ENCODE measurements at regions not wholly inside any gene's neighbourhood (a gene's known extent, or its start where the extent isn't known, plus 50 kb on each side); places are given as distances from the start of the nearest gene placed in this dataset.

DNA sequence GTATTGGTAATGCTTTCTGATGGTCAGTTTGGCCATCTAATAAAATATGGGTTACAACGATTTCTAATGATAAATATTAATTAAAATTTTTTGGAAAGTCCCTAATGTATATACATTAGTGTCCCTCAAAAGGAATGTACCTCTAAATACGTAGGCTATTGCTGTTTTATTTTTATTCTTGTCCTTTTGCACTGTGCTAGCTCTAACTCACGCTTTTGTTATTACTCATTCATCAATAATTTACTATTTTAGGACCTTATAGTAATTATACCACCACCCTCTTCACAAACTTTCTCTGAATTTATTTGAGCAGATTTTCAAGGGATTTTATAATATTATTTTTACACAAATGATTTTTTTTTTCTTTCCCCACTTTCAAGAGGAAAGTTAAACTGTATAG lies 795.9 kb upstream of the PCDH9 start:
- ATAC-seq: no peak
- no peak for TF ChIP-seq ZFP30 (CRISPR knock-in tag; IDR thresholded peaks at IDR 0.05)
- no peak for TF ChIP-seq ZFP3 (CRISPR knock-in tag; IDR thresholded peaks at IDR 0.05)
- TF ChIP-seq, protein P1, sequence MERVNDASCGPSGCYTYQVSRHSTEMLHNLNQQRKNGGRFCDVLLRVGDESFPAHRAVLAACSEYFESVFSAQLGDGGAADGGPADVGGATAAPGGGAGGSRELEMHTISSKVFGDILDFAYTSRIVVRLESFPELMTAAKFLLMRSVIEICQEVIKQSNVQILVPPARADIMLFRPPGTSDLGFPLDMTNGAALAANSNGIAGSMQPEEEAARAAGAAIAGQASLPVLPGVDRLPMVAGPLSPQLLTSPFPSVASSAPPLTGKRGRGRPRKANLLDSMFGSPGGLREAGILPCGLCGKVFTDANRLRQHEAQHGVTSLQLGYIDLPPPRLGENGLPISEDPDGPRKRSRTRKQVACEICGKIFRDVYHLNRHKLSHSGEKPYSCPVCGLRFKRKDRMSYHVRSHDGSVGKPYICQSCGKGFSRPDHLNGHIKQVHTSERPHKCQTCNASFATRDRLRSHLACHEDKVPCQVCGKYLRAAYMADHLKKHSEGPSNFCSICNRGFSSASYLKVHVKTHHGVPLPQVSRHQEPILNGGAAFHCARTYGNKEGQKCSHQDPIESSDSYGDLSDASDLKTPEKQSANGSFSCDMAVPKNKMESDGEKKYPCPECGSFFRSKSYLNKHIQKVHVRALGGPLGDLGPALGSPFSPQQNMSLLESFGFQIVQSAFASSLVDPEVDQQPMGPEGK (CRISPR knock-in tag; IDR thresholded peaks at IDR 0.05; ENCODE audit: borderline replicate concordance): no peak
- TF ChIP-seq ISL1 (CRISPR knock-in tag; IDR thresholded peaks at IDR 0.05): no peak
- TF ChIP-seq TOX (CRISPR knock-in tag; IDR thresholded peaks at IDR 0.05; ENCODE audit: borderline replicate concordance): no peak
- TF ChIP-seq ZNF70 (CRISPR knock-in tag; IDR thresholded peaks at IDR 0.05): no peak
- no peak for TF ChIP-seq PPARA (CRISPR knock-in tag; IDR thresholded peaks at IDR 0.05; ENCODE audit: borderline replicate concordance)
- TF ChIP-seq TCF4 (CRISPR knock-in tag; IDR thresholded peaks at IDR 0.05; ENCODE audit: borderline replicate concordance): no peak
- TF ChIP-seq, protein P2, sequence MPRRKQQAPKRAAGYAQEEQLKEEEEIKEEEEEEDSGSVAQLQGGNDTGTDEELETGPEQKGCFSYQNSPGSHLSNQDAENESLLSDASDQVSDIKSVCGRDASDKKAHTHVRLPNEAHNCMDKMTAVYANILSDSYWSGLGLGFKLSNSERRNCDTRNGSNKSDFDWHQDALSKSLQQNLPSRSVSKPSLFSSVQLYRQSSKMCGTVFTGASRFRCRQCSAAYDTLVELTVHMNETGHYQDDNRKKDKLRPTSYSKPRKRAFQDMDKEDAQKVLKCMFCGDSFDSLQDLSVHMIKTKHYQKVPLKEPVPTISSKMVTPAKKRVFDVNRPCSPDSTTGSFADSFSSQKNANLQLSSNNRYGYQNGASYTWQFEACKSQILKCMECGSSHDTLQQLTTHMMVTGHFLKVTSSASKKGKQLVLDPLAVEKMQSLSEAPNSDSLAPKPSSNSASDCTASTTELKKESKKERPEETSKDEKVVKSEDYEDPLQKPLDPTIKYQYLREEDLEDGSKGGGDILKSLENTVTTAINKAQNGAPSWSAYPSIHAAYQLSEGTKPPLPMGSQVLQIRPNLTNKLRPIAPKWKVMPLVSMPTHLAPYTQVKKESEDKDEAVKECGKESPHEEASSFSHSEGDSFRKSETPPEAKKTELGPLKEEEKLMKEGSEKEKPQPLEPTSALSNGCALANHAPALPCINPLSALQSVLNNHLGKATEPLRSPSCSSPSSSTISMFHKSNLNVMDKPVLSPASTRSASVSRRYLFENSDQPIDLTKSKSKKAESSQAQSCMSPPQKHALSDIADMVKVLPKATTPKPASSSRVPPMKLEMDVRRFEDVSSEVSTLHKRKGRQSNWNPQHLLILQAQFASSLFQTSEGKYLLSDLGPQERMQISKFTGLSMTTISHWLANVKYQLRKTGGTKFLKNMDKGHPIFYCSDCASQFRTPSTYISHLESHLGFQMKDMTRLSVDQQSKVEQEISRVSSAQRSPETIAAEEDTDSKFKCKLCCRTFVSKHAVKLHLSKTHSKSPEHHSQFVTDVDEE (CRISPR knock-in tag; IDR thresholded peaks at IDR 0.05): no peak
- no peak for TF ChIP-seq SNAI2 (CRISPR knock-in tag; IDR thresholded peaks at IDR 0.05)
- no peak for TF ChIP-seq ZNF8 (CRISPR knock-in tag; IDR thresholded peaks at IDR 0.05)
- no peak for TF ChIP-seq ARNTL (CRISPR knock-in tag; IDR thresholded peaks at IDR 0.05; ENCODE audit: borderline replicate concordance, low read depth)
- no peak for TF ChIP-seq ESRRG (CRISPR knock-in tag; IDR thresholded peaks at IDR 0.05)

DNA sequence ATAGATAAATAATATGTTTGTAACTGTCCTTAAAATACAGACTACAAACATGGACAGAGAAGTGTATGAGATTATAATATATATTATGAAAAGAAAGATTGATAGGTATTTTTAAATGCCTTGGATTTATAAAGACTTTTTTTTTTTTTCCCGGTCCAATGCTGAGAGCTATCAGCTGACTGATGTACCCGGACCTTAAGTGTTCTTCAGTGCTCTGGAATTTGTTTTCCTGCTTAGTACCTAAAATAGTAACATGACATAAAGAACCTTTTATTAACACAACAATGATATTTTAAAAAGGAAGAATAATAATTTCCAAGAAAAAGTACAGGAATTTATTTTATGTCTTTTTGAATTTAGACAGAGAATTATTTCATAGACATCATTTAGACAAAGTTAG lies 795.5 kb upstream of the PCDH9 start:
- no peak for ATAC-seq

More for the DNA sequence above, 795.5 kb upstream of the PCDH9 start:
- no peak for TF ChIP-seq ISL1 (CRISPR knock-in tag; IDR thresholded peaks at IDR 0.05)
- TF ChIP-seq, protein P3, sequence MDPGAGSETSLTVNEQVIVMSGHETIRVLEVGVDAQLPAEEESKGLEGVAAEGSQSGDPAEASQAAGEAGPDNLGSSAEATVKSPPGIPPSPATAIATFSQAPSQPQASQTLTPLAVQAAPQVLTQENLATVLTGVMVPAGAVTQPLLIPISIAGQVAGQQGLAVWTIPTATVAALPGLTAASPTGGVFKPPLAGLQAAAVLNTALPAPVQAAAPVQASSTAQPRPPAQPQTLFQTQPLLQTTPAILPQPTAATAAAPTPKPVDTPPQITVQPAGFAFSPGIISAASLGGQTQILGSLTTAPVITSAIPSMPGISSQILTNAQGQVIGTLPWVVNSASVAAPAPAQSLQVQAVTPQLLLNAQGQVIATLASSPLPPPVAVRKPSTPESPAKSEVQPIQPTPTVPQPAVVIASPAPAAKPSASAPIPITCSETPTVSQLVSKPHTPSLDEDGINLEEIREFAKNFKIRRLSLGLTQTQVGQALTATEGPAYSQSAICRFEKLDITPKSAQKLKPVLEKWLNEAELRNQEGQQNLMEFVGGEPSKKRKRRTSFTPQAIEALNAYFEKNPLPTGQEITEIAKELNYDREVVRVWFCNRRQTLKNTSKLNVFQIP (CRISPR knock-in tag; IDR thresholded peaks at IDR 0.05; ENCODE audit: borderline replicate concordance, low read depth): no peak
- no peak for TF ChIP-seq ZNF565 (CRISPR knock-in tag; conservative IDR thresholded peaks at IDR 0.05; ENCODE audit: low read depth)
- no peak for TF ChIP-seq GLIS3 (CRISPR knock-in tag; IDR thresholded peaks at IDR 0.05)
- TF ChIP-seq BACH2 (CRISPR knock-in tag; IDR thresholded peaks at IDR 0.05; ENCODE audit: borderline replicate concordance): no peak
- TF ChIP-seq, protein P4, sequence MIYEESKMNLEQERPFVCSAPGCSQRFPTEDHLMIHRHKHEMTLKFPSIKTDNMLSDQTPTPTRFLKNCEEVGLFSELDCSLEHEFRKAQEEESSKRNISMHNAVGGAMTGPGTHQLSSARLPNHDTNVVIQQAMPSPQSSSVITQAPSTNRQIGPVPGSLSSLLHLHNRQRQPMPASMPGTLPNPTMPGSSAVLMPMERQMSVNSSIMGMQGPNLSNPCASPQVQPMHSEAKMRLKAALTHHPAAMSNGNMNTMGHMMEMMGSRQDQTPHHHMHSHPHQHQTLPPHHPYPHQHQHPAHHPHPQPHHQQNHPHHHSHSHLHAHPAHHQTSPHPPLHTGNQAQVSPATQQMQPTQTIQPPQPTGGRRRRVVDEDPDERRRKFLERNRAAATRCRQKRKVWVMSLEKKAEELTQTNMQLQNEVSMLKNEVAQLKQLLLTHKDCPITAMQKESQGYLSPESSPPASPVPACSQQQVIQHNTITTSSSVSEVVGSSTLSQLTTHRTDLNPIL (CRISPR knock-in tag; IDR thresholded peaks at IDR 0.05; ENCODE audit: low read depth): no peak
- no peak for TF ChIP-seq ESRRG (CRISPR knock-in tag; IDR thresholded peaks at IDR 0.05)
- no peak for TF ChIP-seq OSR1 (CRISPR knock-in tag; IDR thresholded peaks at IDR 0.05)
- TF ChIP-seq TCF4 (CRISPR knock-in tag; IDR thresholded peaks at IDR 0.05; ENCODE audit: borderline replicate concordance): no peak
- TF ChIP-seq ZC3H10 (CRISPR knock-in tag; IDR thresholded peaks at IDR 0.05): no peak
- TF ChIP-seq ZFP3 (CRISPR knock-in tag; IDR thresholded peaks at IDR 0.05): no peak
- TF ChIP-seq ARNTL (CRISPR knock-in tag; IDR thresholded peaks at IDR 0.05; ENCODE audit: borderline replicate concordance, low read depth): no peak
- TF ChIP-seq, protein P1 (CRISPR knock-in tag; IDR thresholded peaks at IDR 0.05; ENCODE audit: borderline replicate concordance): no peak
- no peak for TF ChIP-seq SNAI2 (CRISPR knock-in tag; IDR thresholded peaks at IDR 0.05)
- no peak for TF ChIP-seq ZFP30 (CRISPR knock-in tag; IDR thresholded peaks at IDR 0.05)
- TF ChIP-seq, protein P2 (CRISPR knock-in tag; IDR thresholded peaks at IDR 0.05): no peak
